Fibroblast of the conjunctiva (primary cell): ENCODE measurements at regions not wholly inside any gene's neighbourhood (a gene's known extent, or its start where the extent isn't known, plus 50 kb on each side); places are given as distances from the start of the nearest gene placed in this dataset.
"Not testable (repeated sequence)": the region's sequence is repeated elsewhere in the genome, so short reads cannot be mapped to it uniquely, and the experiment has no call there.

Source experiments
- DNase-seq: peaks from one replicate; pipeline ENCODE4 v3.0.0-alpha.2; 2010; ENCODE audit warnings: low read depth

GRCh38 chr3:35404571-35404970 lies 234.8 kb upstream of the ARPP21 start:
- no peak for DNase-seq

GRCh38 chr3:35408882-35409281 lies 230.4 kb upstream of the ARPP21 start:
- no peak for DNase-seq

- no peak for DNase-seq
Measured at GRCh38 chr3:35409991-35410390, 229.3 kb upstream of the ARPP21 start.

GRCh38 chr3:35413483-35413882 lies 225.8 kb upstream of the ARPP21 start:
- DNase-seq: no peak

- DNase-seq: no peak
Measured at GRCh38 chr3:35417080-35417479, 222.2 kb upstream of the ARPP21 start.

- no peak for DNase-seq
Measured at GRCh38 chr3:35422101-35422500, 217.2 kb upstream of the ARPP21 start.

- DNase-seq: peak; percentile 17
Measured at GRCh38 chr3:35422836-35423601, 216.3 kb upstream of the ARPP21 start.

GRCh38 chr3:35426366-35426958 lies 212.9 kb upstream of the ARPP21 start:
- DNase-seq: no peak

GRCh38 chr3:35437381-35437780 lies 201.9 kb upstream of the ARPP21 start:
- DNase-seq: no peak

- no peak for DNase-seq
Measured at GRCh38 chr3:35438101-35438500, 201.2 kb upstream of the ARPP21 start.

- no peak for DNase-seq
Measured at GRCh38 chr3:35439663-35440062, 199.7 kb upstream of the ARPP21 start.

GRCh38 chr3:35440826-35441225 lies 198.5 kb upstream of the ARPP21 start:
- no peak for DNase-seq

- no peak for DNase-seq
Measured at GRCh38 chr3:35446896-35447295, 192.4 kb upstream of the ARPP21 start.

- DNase-seq: no peak
Measured at GRCh38 chr3:35448121-35448520, 191.2 kb upstream of the ARPP21 start.

GRCh38 chr3:35448681-35449080 lies 190.6 kb upstream of the ARPP21 start:
- no peak for DNase-seq

- DNase-seq: not testable (repeated sequence)
Measured at GRCh38 chr3:35454819-35455218, 184.5 kb upstream of the ARPP21 start.

- no peak for DNase-seq
Measured at GRCh38 chr3:35473956-35474355, 165.4 kb upstream of the ARPP21 start.

GRCh38 chr3:35482566-35482965 lies 156.8 kb upstream of the ARPP21 start:
- not testable (repeated sequence) for DNase-seq

GRCh38 chr3:35483131-35483530 lies 156.2 kb upstream of the ARPP21 start:
- no peak for DNase-seq

GRCh38 chr3:35484929-35485530 lies 154.3 kb upstream of the ARPP21 start:
- DNase-seq: no peak

- DNase-seq: no peak
Measured at GRCh38 chr3:35486295-35486694, 153.0 kb upstream of the ARPP21 start.

- DNase-seq: no peak
Measured at GRCh38 chr3:35487376-35487775, 151.9 kb upstream of the ARPP21 start.

- no peak for DNase-seq
Measured at GRCh38 chr3:35488526-35488925, 150.8 kb upstream of the ARPP21 start.
